ENCODE measurements at regions not wholly inside any gene's neighbourhood (a gene's known extent, or its start where the extent isn't known, plus 50 kb on each side); places are given as distances from the start of the nearest gene placed in this dataset.

DNA sequence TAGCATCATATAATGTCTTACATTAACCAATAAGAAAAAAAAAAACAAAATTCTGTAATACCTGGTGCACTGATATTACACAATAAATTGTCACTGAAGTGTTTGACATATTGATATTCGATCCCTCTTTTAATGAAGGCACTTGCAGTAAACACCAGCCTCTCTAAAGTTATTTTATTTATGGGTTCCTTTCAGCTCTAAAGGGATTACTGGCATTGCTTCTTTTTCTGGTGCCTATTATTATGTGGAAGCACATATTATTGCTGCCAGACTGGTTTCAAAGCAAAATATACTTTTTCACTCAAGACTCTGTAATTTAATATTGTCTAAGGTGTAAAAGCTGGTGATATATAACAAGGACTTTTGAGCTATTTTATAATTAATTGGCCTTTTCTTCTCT, 1090.5 kb downstream of the TRHDE start:
- TF ChIP-seq, protein P1, sequence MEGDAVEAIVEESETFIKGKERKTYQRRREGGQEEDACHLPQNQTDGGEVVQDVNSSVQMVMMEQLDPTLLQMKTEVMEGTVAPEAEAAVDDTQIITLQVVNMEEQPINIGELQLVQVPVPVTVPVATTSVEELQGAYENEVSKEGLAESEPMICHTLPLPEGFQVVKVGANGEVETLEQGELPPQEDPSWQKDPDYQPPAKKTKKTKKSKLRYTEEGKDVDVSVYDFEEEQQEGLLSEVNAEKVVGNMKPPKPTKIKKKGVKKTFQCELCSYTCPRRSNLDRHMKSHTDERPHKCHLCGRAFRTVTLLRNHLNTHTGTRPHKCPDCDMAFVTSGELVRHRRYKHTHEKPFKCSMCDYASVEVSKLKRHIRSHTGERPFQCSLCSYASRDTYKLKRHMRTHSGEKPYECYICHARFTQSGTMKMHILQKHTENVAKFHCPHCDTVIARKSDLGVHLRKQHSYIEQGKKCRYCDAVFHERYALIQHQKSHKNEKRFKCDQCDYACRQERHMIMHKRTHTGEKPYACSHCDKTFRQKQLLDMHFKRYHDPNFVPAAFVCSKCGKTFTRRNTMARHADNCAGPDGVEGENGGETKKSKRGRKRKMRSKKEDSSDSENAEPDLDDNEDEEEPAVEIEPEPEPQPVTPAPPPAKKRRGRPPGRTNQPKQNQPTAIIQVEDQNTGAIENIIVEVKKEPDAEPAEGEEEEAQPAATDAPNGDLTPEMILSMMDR (conservative IDR thresholded peaks at IDR 0.05), result no peak
- no peak for TF ChIP-seq EZH2 (IDR thresholded peaks at IDR 0.05; ENCODE audit: low read depth)
